BLaER1 (cell line): ENCODE measurements at regions not wholly inside any gene's neighbourhood (a gene's known extent, or its start where the extent isn't known, plus 50 kb on each side); places are given as distances from the start of the nearest gene placed in this dataset.

ENCODE experiments used
- H3K27ac ChIP-seq: shearing (Covaris generic); formaldehyde crosslinking; 2 replicates; pipeline ENCODE4 v1.8.1; 2022
- H3K27me3 ChIP-seq: shearing (Covaris generic); formaldehyde crosslinking; 2 replicates; pipeline ENCODE4 v1.8.1; 2022
- H3K36me3 ChIP-seq: shearing (Covaris generic); formaldehyde crosslinking; 2 replicates; pipeline ENCODE4 v1.8.1; 2022
- H3K4me1 ChIP-seq: shearing (Covaris generic); formaldehyde crosslinking; 2 replicates; pipeline ENCODE4 v1.8.1; 2022
- H3K4me2 ChIP-seq: shearing (Covaris generic); formaldehyde crosslinking; 2 replicates; pipeline ENCODE4 v1.8.1; 2022
- H3K4me3 ChIP-seq: shearing (Covaris generic); formaldehyde crosslinking; 2 replicates; pipeline ENCODE4 v1.8.1; 2022
- H3K9ac ChIP-seq: shearing (Covaris generic); formaldehyde crosslinking; 2 replicates; pipeline ENCODE4 v1.8.1; 2022
- H3K9me3 ChIP-seq: shearing (Covaris generic); formaldehyde crosslinking; 2 replicates; pipeline ENCODE4 v1.8.1; 2022
- H4K20me1 ChIP-seq: shearing (Covaris generic); formaldehyde crosslinking; 2 replicates; pipeline ENCODE4 v1.8.1; 2022
- Cebpa-rat ChIP-seq: shearing (Covaris generic); IDR thresholded peaks from 2 replicates; pipeline ENCODE4 v1.8.1; 2022

GRCh38 chr13:56773148-56773547 lies 367.6 kb upstream of the PRR20A start:
- no peaks in the 10 kb centered on the region for H3K9me3 ChIP-seq
- no peaks in the 10 kb centered on the region for H3K4me1 ChIP-seq
- H3K4me3 ChIP-seq = no peak overlapping the region
- no peak overlapping the region for H3K27ac ChIP-seq
- H3K9ac ChIP-seq = no peak overlapping the region
- no peak for TF ChIP-seq Cebpa-rat
- H3K36me3 ChIP-seq = no peaks in the 10 kb centered on the region
- H4K20me1 ChIP-seq = no peaks in the 10 kb centered on the region
- no peaks in the 10 kb centered on the region for H3K27me3 ChIP-seq
- no peak overlapping the region for H3K4me2 ChIP-seq

- Histone ChIP-seq H3K4me3 (no peak overlapping the region), H3K4me1 (no peaks in the 10 kb centered on the region), H3K27me3 (no peaks in the 10 kb centered on the region), H3K36me3 (no peaks in the 10 kb centered on the region), H3K4me2 (no peak overlapping the region), H4K20me1 (no peaks in the 10 kb centered on the region), H3K9ac (no peak overlapping the region), H3K27ac (no peak overlapping the region), H3K9me3 (no peaks in the 10 kb centered on the region)
- TF ChIP-seq Cebpa-rat = no peak
Observed at GRCh38 chr13:56789527-56789926, 351.2 kb upstream of the PRR20A start.

DNA sequence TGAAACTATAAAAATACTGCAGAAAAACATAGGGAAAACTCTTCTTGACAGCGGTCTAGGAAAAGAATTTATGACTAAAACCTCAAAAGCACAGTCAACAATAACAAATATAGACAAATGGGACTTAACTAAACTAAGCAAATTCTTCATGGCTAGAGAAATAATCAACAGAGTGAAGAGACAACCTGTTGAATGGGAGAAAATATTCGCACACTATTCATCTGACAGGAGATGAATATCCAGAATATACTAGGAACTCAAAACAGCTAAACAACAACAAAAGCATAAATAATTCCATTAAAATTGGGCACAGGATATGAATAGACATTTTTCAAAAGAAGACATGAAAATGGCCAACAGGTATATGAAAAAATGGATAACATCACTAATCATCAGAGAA lies 303.6 kb upstream of the PRR20A start:
- Histone ChIP-seq H3K9ac (no peak overlapping the region), H3K4me1 (no peaks in the 10 kb centered on the region), H4K20me1 (no peaks in the 10 kb centered on the region), H3K4me3 (no peak overlapping the region), H3K27me3 (no peaks in the 10 kb centered on the region), H3K36me3 (no peaks in the 10 kb centered on the region), H3K9me3 (no peaks in the 10 kb centered on the region), H3K27ac (no peak overlapping the region), H3K4me2 (no peak overlapping the region)
- TF ChIP-seq Cebpa-rat = no peak

- no peak overlapping the region for H3K9ac ChIP-seq
- H3K4me2 ChIP-seq = no peak overlapping the region
- H3K4me3 ChIP-seq = no peak overlapping the region
- H3K27ac ChIP-seq = no peak overlapping the region
- H3K27me3 ChIP-seq = no peaks in the 10 kb centered on the region
- no peak for TF ChIP-seq Cebpa-rat
- no peaks in the 10 kb centered on the region for H3K9me3 ChIP-seq
- H4K20me1 ChIP-seq = no peaks in the 10 kb centered on the region
- H3K36me3 ChIP-seq = no peaks in the 10 kb centered on the region
- no peaks in the 10 kb centered on the region for H3K4me1 ChIP-seq
Observed at GRCh38 chr13:56850852-56851251, 289.9 kb upstream of the PRR20A start.

- Histone ChIP-seq H3K4me2 (no peak overlapping the region), H3K4me3 (no peak overlapping the region), H3K27ac (no peak overlapping the region), H3K36me3 (no peaks in the 10 kb centered on the region), H3K27me3 (no peaks in the 10 kb centered on the region), H3K4me1 (no peaks in the 10 kb centered on the region), H3K9me3 (no peaks in the 10 kb centered on the region), H3K9ac (no peak overlapping the region), H4K20me1 (no peaks in the 10 kb centered on the region)
- no peak for TF ChIP-seq Cebpa-rat
Observed at GRCh38 chr13:56861476-56861875, 279.2 kb upstream of the PRR20A start.

- Histone ChIP-seq H4K20me1 (no peaks in the 10 kb centered on the region), H3K4me3 (no peak overlapping the region), H3K4me2 (no peak overlapping the region), H3K27ac (no peak overlapping the region), H3K27me3 (no peaks in the 10 kb centered on the region), H3K36me3 (no peaks in the 10 kb centered on the region), H3K4me1 (no peaks in the 10 kb centered on the region), H3K9ac (no peak overlapping the region), H3K9me3 (no peaks in the 10 kb centered on the region)
- no peak for TF ChIP-seq Cebpa-rat
Observed at GRCh38 chr13:56864451-56864850, 276.3 kb upstream of the PRR20A start.

DNA sequence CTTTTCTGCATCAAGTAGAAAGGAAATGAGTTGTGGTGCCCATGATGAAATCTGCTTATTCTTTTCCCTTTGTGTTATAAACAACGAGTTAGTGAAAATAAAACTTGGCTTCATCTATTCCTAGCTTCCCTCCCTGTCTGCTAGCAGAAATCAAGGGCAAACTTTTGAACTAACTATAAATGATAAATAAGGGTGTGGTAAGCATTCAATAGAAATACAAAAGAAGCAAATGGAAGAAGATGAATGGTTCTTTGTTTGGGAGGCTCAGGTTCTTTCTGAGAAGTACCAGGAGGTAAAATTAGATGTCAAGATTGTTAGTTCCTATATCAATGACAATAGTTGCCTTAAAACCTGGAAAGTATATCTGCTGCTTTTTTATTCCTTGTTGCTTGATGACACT lies 275.3 kb upstream of the PRR20A start:
- Histone ChIP-seq H3K27ac (no peak overlapping the region), H3K36me3 (no peaks in the 10 kb centered on the region), H3K4me2 (no peak overlapping the region), H3K9me3 (no peaks in the 10 kb centered on the region), H3K4me3 (no peak overlapping the region), H3K9ac (no peak overlapping the region), H4K20me1 (no peaks in the 10 kb centered on the region), H3K27me3 (no peaks in the 10 kb centered on the region), H3K4me1 (no peaks in the 10 kb centered on the region)
- no peak for TF ChIP-seq Cebpa-rat

GRCh38 chr13:56869671-56870070 lies 271.0 kb upstream of the PRR20A start:
- Histone ChIP-seq H4K20me1 (no peaks in the 10 kb centered on the region), H3K27me3 (no peaks in the 10 kb centered on the region), H3K27ac (no peak overlapping the region), H3K9me3 (no peaks in the 10 kb centered on the region), H3K4me1 (no peaks in the 10 kb centered on the region), H3K9ac (no peak overlapping the region), H3K36me3 (no peaks in the 10 kb centered on the region), H3K4me3 (no peak overlapping the region), H3K4me2 (no peak overlapping the region)
- TF ChIP-seq Cebpa-rat = no peak

GRCh38 chr13:56886398-56886797 lies 254.3 kb upstream of the PRR20A start:
- Histone ChIP-seq H3K36me3 (no peaks in the 10 kb centered on the region), H3K27ac (no peak overlapping the region), H3K9ac (no peak overlapping the region), H3K4me1 (no peaks in the 10 kb centered on the region), H3K4me2 (no peak overlapping the region), H3K4me3 (no peak overlapping the region), H3K27me3 (no peaks in the 10 kb centered on the region), H4K20me1 (no peaks in the 10 kb centered on the region), H3K9me3 (no peaks in the 10 kb centered on the region; the same call in 1 of the 2 replicates)
- no peak for TF ChIP-seq Cebpa-rat

DNA sequence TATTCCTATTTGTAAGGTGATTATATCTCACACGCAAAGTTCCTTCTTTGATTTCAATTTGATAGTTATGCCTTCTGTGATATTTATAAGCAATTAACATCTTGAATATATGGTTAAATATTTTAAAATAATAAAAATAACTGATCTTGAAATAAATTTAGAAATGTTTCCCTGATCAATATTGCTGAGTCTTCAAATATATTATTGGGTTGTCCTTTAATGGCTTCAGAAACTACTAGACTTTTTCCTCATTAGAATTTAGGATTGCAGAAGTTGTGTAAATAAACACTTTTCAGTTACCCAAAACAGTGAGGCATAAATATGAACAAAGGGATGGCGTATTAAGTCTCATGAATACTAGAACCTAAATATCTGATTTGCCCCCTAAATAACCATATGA lies 252.3 kb upstream of the PRR20A start:
- H4K20me1 ChIP-seq = no peaks in the 10 kb centered on the region
- H3K9me3 ChIP-seq = no peaks in the 10 kb centered on the region
- no peaks in the 10 kb centered on the region for H3K27me3 ChIP-seq
- no peak overlapping the region for H3K4me3 ChIP-seq
- H3K4me2 ChIP-seq = no peak overlapping the region
- no peaks in the 10 kb centered on the region for H3K36me3 ChIP-seq
- H3K9ac ChIP-seq = no peak overlapping the region
- H3K4me1 ChIP-seq = no peaks in the 10 kb centered on the region
- H3K27ac ChIP-seq = no peak overlapping the region
- TF ChIP-seq Cebpa-rat = no peak

DNA sequence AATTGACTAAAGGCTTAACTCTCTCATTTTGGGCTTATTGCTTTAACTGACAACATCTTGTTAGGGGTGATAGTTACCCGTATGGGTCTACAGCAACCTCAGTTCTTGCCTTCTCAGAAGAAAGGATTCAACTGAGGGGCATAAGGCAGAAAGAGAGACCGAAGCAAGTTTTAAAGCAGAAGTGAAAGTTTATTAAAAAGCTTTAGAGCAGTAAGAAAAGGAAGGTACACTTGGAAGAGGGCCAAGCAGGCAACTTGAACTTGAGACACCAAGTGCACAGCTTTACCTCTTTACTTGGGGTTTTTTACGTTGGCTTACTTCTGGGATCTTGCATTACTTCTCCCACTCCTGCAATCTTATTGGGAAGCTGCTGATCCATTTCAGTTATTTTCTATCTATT lies 246.9 kb upstream of the PRR20A start:
- H3K27ac ChIP-seq = no peak overlapping the region
- no peaks in the 10 kb centered on the region for H3K9me3 ChIP-seq
- H3K4me1 ChIP-seq = no peaks in the 10 kb centered on the region
- no peak overlapping the region for H3K9ac ChIP-seq
- no peaks in the 10 kb centered on the region for H3K27me3 ChIP-seq
- no peak overlapping the region for H3K4me3 ChIP-seq
- no peak for TF ChIP-seq Cebpa-rat
- H3K36me3 ChIP-seq = no peaks in the 10 kb centered on the region
- no peaks in the 10 kb centered on the region for H4K20me1 ChIP-seq
- H3K4me2 ChIP-seq = no peak overlapping the region
